ENCODE measurements at regions not wholly inside any gene's neighbourhood (a gene's known extent, or its start where the extent isn't known, plus 50 kb on each side); places are given as distances from the start of the nearest gene placed in this dataset.

DNA sequence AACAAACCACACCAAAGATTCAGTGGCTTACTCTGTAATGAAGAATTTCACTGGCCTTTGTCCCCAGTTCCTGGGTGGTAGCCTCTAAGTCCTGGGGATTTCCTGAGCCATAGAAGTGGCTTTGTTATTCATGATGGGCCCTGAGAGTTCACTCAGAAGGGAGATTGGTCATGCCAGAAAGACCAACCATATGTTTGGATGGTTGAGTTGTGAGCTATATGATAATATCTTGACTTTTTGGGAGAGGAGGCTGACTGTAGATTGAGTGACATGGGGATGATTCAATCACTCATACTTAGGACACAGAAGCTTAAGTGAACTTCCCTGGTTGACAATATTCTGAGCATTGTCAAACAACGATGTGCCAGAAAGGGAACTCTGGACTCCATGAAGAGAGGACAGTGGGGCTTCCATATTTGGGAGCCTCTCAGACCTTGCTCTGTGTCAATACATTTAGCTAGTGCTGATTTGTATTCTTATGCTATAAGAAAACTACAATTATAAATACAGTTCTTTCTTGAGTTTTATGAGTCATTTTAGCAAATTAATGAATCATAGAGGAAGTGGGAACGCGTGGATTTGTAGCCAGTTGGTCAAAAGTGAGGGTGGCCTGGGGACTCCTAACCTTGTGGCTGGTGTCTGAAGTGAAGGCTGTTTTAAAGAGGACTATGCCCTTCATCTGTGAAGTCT, 392.0 kb downstream of the GBA3 start:
- TF ChIP-seq, protein P1, sequence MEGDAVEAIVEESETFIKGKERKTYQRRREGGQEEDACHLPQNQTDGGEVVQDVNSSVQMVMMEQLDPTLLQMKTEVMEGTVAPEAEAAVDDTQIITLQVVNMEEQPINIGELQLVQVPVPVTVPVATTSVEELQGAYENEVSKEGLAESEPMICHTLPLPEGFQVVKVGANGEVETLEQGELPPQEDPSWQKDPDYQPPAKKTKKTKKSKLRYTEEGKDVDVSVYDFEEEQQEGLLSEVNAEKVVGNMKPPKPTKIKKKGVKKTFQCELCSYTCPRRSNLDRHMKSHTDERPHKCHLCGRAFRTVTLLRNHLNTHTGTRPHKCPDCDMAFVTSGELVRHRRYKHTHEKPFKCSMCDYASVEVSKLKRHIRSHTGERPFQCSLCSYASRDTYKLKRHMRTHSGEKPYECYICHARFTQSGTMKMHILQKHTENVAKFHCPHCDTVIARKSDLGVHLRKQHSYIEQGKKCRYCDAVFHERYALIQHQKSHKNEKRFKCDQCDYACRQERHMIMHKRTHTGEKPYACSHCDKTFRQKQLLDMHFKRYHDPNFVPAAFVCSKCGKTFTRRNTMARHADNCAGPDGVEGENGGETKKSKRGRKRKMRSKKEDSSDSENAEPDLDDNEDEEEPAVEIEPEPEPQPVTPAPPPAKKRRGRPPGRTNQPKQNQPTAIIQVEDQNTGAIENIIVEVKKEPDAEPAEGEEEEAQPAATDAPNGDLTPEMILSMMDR (conservative IDR thresholded peaks at IDR 0.05; ENCODE audit: low read length), result no peak
- TF ChIP-seq EZH2phosphoT487 (IDR thresholded peaks at IDR 0.05; ENCODE audit: borderline replicate concordance), result no peak
